ENCODE measurements at regions not wholly inside any gene's neighbourhood (a gene's known extent, or its start where the extent isn't known, plus 50 kb on each side); places are given as distances from the start of the nearest gene placed in this dataset.
A peak's percentile ranks its signal among the peaks of the same experiment; 100 is the strongest.

- DNase-seq (ENCODE audit: low read depth), result no peak
These were observed 157.6 kb upstream of the C1QTNF7 start for GRCh38 chr4:15270201-15270600.

- no peak for DNase-seq (ENCODE audit: low read depth)
These were observed 141.8 kb upstream of the C1QTNF7 start for GRCh38 chr4:15286041-15286440.

- DNase-seq (ENCODE audit: low read depth), result no peak
These were observed 136.7 kb upstream of the C1QTNF7 start for GRCh38 chr4:15291122-15291521.

- no peak for DNase-seq (ENCODE audit: low read depth)
These were observed 134.1 kb upstream of the C1QTNF7 start for GRCh38 chr4:15293711-15294110.

- no peak for DNase-seq (ENCODE audit: low read depth)
These were observed 133.6 kb upstream of the C1QTNF7 start for GRCh38 chr4:15294202-15294601.

GRCh38 chr4:15294832-15295231, 133.0 kb upstream of the C1QTNF7 start:
- no peak for DNase-seq (ENCODE audit: low read depth)

- no peak for DNase-seq (ENCODE audit: low read depth)
These were observed 132.2 kb upstream of the C1QTNF7 start for GRCh38 chr4:15295421-15296162.

- no peak for DNase-seq (ENCODE audit: low read depth)
These were observed 130.5 kb upstream of the C1QTNF7 start for GRCh38 chr4:15297344-15297743.

GRCh38 chr4:15299627-15300026, 128.2 kb upstream of the C1QTNF7 start:
- no peak for DNase-seq (ENCODE audit: low read depth)

- DNase-seq (ENCODE audit: low read depth), result peak; percentile 66
These were observed 124.7 kb upstream of the C1QTNF7 start for GRCh38 chr4:15303052-15303641.

- no peak for DNase-seq (ENCODE audit: low read depth)
These were observed 112.9 kb upstream of the C1QTNF7 start for GRCh38 chr4:15314974-15315373.

GRCh38 chr4:15317246-15317645, 110.6 kb upstream of the C1QTNF7 start:
- DNase-seq (ENCODE audit: low read depth), result no peak

- no peak for DNase-seq (ENCODE audit: low read depth)
These were observed 109.0 kb upstream of the C1QTNF7 start for GRCh38 chr4:15318621-15319348.

- DNase-seq (ENCODE audit: low read depth), result no peak
These were observed 107.6 kb upstream of the C1QTNF7 start for GRCh38 chr4:15320121-15320678.

GRCh38 chr4:15322006-15322405, 105.8 kb upstream of the C1QTNF7 start:
- no peak for DNase-seq (ENCODE audit: low read depth)

GRCh38 chr4:15325987-15326386, 101.8 kb upstream of the C1QTNF7 start:
- DNase-seq (ENCODE audit: low read depth), result no peak

- DNase-seq (ENCODE audit: low read depth), result peak; percentile 38
These were observed 100.2 kb upstream of the C1QTNF7 start for GRCh38 chr4:15327311-15328298.

GRCh38 chr4:15331930-15332329, 95.9 kb upstream of the C1QTNF7 start:
- DNase-seq (ENCODE audit: low read depth), result no peak

GRCh38 chr4:15332377-15332776, 95.5 kb upstream of the C1QTNF7 start:
- no peak for DNase-seq (ENCODE audit: low read depth)

GRCh38 chr4:15333692-15334633, 93.9 kb upstream of the C1QTNF7 start:
- DNase-seq (ENCODE audit: low read depth), result no peak
